Small intestine (tissue), 7 donors: ENCODE measurements at regions not wholly inside any gene's neighbourhood (a gene's known extent, or its start where the extent isn't known, plus 50 kb on each side); places are given as distances from the start of the nearest gene placed in this dataset.
A peak's percentile ranks its signal among the peaks of the same experiment; 100 is the strongest.

Experiments used
- DNase-seq, 2 donors: peaks; one replicate each; pipeline versions ENCODE4 v3.0.0 to v3.0.0-alpha.2; 2013
- FAIRE-seq: peaks from 2 replicates; lab custom pipeline; 2012; peaks lifted over from hg19 to GRCh38; lab: Jason Lieb, UNC
- H3K27ac ChIP-seq, 3 donors: one replicate each; pipeline ENCODE4 v1.5.1; 2013; ENCODE audit warnings: low read length in 2 of 3, mild to moderate bottlenecking in 2 of 3, control low read depth in 1 of 3, inconsistent platforms in 1 of 3, low read depth in 1 of 3, moderate library complexity in 1 of 3
- H3K27me3 ChIP-seq, 3 donors: one replicate each; pipeline ENCODE4 v1.6.1; 2013; ENCODE audit warnings: low read length in 3 of 3, inconsistent platforms in 1 of 3; ENCODE audit not compliant: control insufficient read depth in 3 of 3, insufficient read depth in 3 of 3
- H3K36me3 ChIP-seq, 3 donors: one replicate each; pipeline ENCODE4 v1.6.1; 2013; ENCODE audit warnings: low read length in 3 of 3, inconsistent platforms in 1 of 3, low read depth in 1 of 3, mild to moderate bottlenecking in 1 of 3, moderate library complexity in 1 of 3; ENCODE audit not compliant: control insufficient read depth in 3 of 3, insufficient read depth in 2 of 3
- H3K4me1 ChIP-seq, 3 donors: one replicate each; pipeline ENCODE4 v1.6.1; 2013; ENCODE audit warnings: low read length in 2 of 3, inconsistent platforms in 1 of 3, low read depth in 1 of 3, mild to moderate bottlenecking in 1 of 3, moderate library complexity in 1 of 3; ENCODE audit not compliant: control insufficient read depth in 3 of 3, insufficient read depth in 2 of 3
- H3K4me3 ChIP-seq, 3 donors: one replicate each; pipeline ENCODE4 v1.5.1; 2013; ENCODE audit warnings: low read length in 3 of 3, control low read depth in 1 of 3, inconsistent platforms in 1 of 3, low read depth in 1 of 3, mild to moderate bottlenecking in 1 of 3, moderate library complexity in 1 of 3
- H3K9me3 ChIP-seq, 2 donors: one replicate each; pipeline ENCODE4 v1.6.1; 2013; ENCODE audit warnings: low read depth in 1 of 2, low read length in 1 of 2; ENCODE audit not compliant: control insufficient read depth in 2 of 2, insufficient read depth in 1 of 2
- WGBS, 3 donors: extraction: QIAGEN DNeasy Blood & Tissue Kit; methylation state at CpG; one replicate each; pipeline ENCODE4 v1.1.7; 2013; 5-methylcytosine and 5-hydroxymethylcytosine counted together
- donor health status: healthy with polysubstance abuse.
- donor health status: control.
- donor health status: control.
- donor health status: Bipolar disorder and iron deficiency.
- donor health status: healthy.

DNA sequence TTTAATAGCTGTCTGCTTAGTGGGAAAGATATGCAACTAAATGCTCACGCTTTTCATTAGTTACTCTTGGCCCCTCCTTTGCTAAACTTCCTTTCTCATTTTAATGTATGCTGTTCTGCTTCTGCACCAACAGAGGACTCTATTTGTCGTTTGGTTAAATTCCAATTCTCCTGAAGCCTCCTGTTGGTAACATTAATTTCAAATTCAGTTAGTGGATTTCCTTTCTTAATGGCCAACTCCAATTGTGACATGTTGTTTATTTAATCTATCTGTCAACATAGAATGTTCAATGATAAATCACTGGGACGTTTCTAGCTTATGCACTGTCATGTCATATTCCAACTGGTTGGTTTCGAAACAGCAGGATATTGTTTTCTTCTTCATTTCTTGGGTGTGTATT, 467.4 kb upstream of the BCHE start:
- Histone ChIP-seq H3K4me3 (no peak overlapping the region), H3K36me3 (no peaks in the 10 kb centered on the region), H3K9me3 (no peaks in the 10 kb centered on the region), H3K27me3 (no peaks in the 10 kb centered on the region), H3K4me1 (no peaks in the 10 kb centered on the region), H3K27ac (no peak overlapping the region)
- DNase-seq, result no peak
- no peak for FAIRE-seq
- 47 to 54% (median 50%) methylated on average over 4 of the region's 4 CpGs for WGBS, 3 donors

DNA sequence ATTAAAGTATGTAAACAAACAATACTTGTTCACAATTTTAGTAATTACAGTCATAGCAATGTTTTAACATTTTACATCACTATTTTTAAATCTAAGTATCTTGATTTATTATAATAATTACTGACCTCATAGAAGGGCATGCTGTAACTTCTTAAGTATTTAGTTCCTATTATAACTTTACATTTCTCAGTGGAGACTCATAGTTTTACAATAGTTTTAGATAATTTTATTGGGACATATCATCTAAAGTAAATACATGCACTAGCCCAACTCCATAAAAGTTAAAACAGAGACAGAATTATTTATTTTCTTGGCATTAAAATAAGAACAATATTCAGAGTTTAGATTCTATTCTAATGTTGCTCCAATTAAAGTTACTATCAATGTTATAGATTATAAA, 466.5 kb upstream of the BCHE start:
- Histone ChIP-seq H3K36me3 (no peaks in the 10 kb centered on the region), H3K27me3 (no peaks in the 10 kb centered on the region), H3K27ac (no peak overlapping the region), H3K4me3 (no peak overlapping the region), H3K9me3 (no peaks in the 10 kb centered on the region), H3K4me1 (no peaks in the 10 kb centered on the region)
- FAIRE-seq (no peak), DNase-seq (no peak)

DNA sequence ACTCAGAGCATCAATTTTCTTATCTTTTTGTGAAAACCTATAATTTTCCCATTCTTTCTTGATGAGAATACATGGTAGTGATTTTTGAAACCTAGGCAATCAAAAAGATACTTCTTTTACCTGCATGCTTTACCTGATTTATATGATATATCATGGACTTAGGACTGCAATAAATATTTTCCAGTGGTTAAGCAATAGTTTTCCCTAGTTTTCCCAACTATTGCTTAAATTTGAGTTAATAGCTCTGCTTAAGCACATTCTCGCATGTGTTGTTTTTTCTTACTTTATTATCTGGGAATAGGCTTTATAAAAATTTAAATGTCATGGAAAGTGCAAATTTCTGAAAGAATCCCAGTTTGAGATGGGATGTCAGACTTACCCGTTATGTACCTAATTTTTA, 465.1 kb upstream of the BCHE start:
- no peaks in the 10 kb centered on the region for H3K27me3 ChIP-seq
- no peak overlapping the region for H3K27ac ChIP-seq
- no peak for FAIRE-seq
- H3K9me3 ChIP-seq, result no peaks in the 10 kb centered on the region
- WGBS, 3 donors, result 57 to 73% (median 66%) methylated on average over 2 of the region's 2 CpGs
- H3K4me3 ChIP-seq, result no peak overlapping the region
- no peaks in the 10 kb centered on the region for H3K36me3 ChIP-seq
- peak in 1 of 2 donors; percentile 54 for DNase-seq
- H3K4me1 ChIP-seq, result no peaks in the 10 kb centered on the region

DNA sequence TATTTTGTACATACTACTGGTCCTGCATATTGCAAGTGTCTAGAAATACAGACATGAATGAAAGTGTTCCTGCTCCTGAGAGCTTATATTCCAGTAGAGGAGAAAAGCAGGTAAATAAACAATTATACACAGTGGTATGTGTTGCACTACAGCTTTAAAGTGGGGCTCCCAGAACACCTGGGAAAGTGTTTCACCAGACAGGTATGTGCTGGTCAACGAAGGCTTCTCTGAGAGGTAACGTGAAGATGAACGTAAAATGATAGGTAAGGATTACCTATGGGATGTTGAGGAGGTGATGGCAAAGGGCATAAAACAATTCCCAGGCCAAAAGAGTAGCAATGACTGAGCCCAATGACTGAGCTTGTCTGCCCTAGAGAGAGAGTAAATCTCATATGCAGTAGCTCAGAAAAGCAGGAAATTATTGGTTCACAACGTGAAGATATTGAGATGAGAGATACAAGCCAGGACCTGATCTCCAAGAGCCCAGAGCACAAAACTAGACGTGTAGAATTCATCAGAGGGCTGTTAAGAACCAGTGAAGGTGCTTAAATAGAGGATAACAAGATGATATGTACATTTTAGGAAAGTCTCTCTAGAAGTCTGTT, 459.1 kb upstream of the BCHE start:
- H3K4me1 ChIP-seq, result no peaks in the 10 kb centered on the region
- no peak overlapping the region for H3K4me3 ChIP-seq
- no peak overlapping the region for H3K27ac ChIP-seq
- H3K27me3 ChIP-seq, result no peaks in the 10 kb centered on the region
- 62 to 72% (median 67%) methylated on average over 5 of the region's 5 CpGs for WGBS, 3 donors
- H3K36me3 ChIP-seq, result no peaks in the 10 kb centered on the region
- FAIRE-seq, result no peak
- no peak for DNase-seq
- H3K9me3 ChIP-seq, result no peaks in the 10 kb centered on the region

GRCh38 chr3:166291186-166291955, 454.1 kb upstream of the BCHE start:
- DNase-seq (no peak), FAIRE-seq (no peak)
- WGBS, 3 donors, result 61 to 64% (median 62%) methylated on average over 5 of the region's 5 CpGs
- Histone ChIP-seq H3K27me3 (no peaks in the 10 kb centered on the region), H3K9me3 (no peaks in the 10 kb centered on the region), H3K36me3 (no peaks in the 10 kb centered on the region), H3K27ac (no peak overlapping the region), H3K4me3 (no peak overlapping the region), H3K4me1 (no peaks in the 10 kb centered on the region)

- peak overlapping the region in 1 of 3 donors; percentile 69 for H3K27ac ChIP-seq
- 42 to 65% (median 49%) methylated on average over 2 of the region's 2 CpGs for WGBS, 3 donors
- no peak for FAIRE-seq
These were observed 447.8 kb upstream of the BCHE start for GRCh38 chr3:166285001-166285400.

DNA sequence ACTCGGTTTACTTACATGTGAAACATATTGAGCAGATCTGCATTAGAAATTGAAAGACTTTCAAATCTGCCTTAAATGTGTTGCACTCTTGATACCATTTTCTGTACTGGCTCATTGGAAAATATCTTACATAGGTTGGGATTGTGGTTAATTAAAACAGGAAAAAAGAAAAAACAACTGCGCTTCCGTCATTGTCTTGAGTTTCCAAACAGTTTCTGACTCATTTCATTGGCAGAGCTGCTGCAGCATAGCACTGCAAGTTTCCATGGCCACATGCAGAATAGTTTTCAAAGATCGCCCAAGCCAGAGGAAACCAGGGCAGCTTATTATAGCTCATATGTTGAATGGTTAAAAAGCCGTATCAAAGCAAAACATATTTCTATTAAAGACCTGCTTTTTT, 446.6 kb upstream of the BCHE start:
- no peak for FAIRE-seq
- WGBS, 3 donors, result 73 to 87% (median 82%) methylated on average over 5 of the region's 5 CpGs

More at GRCh38 chr3:166285001-166285400, 447.8 kb upstream of the BCHE start:
- no peaks in the 10 kb centered on the region for H3K36me3 ChIP-seq
- no peak overlapping the region for H3K4me3 ChIP-seq
- no peaks in the 10 kb centered on the region for H3K27me3 ChIP-seq
- no peaks in the 10 kb centered on the region for H3K4me1 ChIP-seq
- no peaks in the 10 kb centered on the region for H3K9me3 ChIP-seq
- DNase-seq, result peak in 1 of 2 donors; percentile 73

DNA sequence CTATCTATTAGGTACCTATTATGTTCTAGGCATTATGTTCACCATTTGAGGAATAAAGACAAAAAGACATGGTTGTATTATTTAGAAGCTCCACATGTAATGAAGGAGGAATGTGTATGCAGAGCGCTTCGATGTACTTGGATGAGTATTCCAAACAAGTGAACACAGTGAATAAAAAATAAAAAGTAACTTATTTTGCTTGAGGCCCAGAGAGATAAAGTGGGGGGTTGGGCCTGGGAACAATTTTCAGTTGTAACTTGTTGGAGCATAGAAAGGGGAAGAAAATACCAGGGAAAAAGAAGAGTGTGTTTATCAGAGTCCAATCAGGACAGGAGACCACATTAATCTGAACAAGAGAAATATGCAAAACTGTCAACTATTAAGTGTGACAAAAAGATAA, 445.7 kb upstream of the BCHE start:
- Histone ChIP-seq H3K4me1 (no peaks in the 10 kb centered on the region), H3K27ac (no peak overlapping the region), H3K4me3 (no peak overlapping the region), H3K27me3 (no peaks in the 10 kb centered on the region), H3K9me3 (no peaks in the 10 kb centered on the region), H3K36me3 (no peaks in the 10 kb centered on the region)
- DNase-seq, result no peak
- WGBS, 3 donors, result 61 to 92% (median 66%) methylated on average over 2 of the region's 2 CpGs
- no peak for FAIRE-seq

More for the DNA sequence above, 446.6 kb upstream of the BCHE start:
- no peaks in the 10 kb centered on the region for H3K36me3 ChIP-seq
- H3K4me3 ChIP-seq, result no peak overlapping the region
- no peaks in the 10 kb centered on the region for H3K4me1 ChIP-seq
- H3K27me3 ChIP-seq, result no peaks in the 10 kb centered on the region
- H3K9me3 ChIP-seq, result no peaks in the 10 kb centered on the region
- no peak for DNase-seq
- no peak overlapping the region for H3K27ac ChIP-seq
